ENCODE measurements at regions not wholly inside any gene's neighbourhood (a gene's known extent, or its start where the extent isn't known, plus 50 kb on each side); places are given as distances from the start of the nearest gene placed in this dataset.

DNA sequence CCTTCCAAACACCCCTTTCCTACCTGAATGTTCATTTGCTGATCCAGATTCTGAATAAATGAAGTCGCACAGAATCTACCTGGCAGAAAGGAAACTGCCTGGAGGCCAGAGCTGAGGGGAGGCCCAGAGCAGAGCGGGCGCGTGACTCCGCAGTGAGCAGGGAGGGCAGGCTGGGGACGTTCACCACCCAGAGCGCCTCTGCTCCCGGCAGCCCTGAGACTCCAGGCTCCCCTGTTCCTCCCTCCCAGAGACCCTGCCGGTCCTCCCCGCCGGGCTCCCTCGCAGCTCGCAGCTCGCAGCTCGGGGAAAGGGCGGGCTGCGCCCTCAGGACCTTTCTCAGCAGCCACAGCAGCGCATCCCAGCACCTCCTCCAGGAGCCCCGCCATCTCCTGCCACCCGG, 176.7 kb upstream of the ZNF32 start:
- no peak for TF ChIP-seq CEBPB (IDR thresholded peaks at IDR 0.05; ENCODE audit: low read depth)
- TF ChIP-seq TCF7L2 (IDR thresholded peaks at IDR 0.05; ENCODE audit: borderline replicate concordance, extremely low read depth, insufficient read depth, insufficient read length): no peak
- TF ChIP-seq EZH2phosphoT487 (IDR thresholded peaks at IDR 0.05; ENCODE audit: borderline replicate concordance): no peak
- no peak for TF ChIP-seq SRF (IDR thresholded peaks at IDR 0.05; ENCODE audit: low read depth)
- no peak for TF ChIP-seq SP1 (IDR thresholded peaks at IDR 0.05; ENCODE audit: low read depth)
- no peak for TF ChIP-seq POLR2A (IDR thresholded peaks at IDR 0.05; ENCODE audit: borderline replicate concordance, extremely low read depth, insufficient read depth, insufficient read length)
- no peak for TF ChIP-seq POLR2AphosphoS5 (IDR thresholded peaks at IDR 0.05; ENCODE audit: low read depth, low read length)
- TF ChIP-seq, protein P1, sequence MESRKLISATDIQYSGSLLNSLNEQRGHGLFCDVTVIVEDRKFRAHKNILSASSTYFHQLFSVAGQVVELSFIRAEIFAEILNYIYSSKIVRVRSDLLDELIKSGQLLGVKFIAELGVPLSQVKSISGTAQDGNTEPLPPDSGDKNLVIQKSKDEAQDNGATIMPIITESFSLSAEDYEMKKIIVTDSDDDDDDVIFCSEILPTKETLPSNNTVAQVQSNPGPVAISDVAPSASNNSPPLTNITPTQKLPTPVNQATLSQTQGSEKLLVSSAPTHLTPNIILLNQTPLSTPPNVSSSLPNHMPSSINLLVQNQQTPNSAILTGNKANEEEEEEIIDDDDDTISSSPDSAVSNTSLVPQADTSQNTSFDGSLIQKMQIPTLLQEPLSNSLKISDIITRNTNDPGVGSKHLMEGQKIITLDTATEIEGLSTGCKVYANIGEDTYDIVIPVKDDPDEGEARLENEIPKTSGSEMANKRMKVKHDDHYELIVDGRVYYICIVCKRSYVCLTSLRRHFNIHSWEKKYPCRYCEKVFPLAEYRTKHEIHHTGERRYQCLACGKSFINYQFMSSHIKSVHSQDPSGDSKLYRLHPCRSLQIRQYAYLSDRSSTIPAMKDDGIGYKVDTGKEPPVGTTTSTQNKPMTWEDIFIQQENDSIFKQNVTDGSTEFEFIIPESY (IDR thresholded peaks at IDR 0.05; ENCODE audit: extremely low read depth, insufficient replicate concordance, low read length): no peak

Data from HCT116 (cell line).